CD14-positive monocyte (primary cell): ENCODE measurements at regions not wholly inside any gene's neighbourhood (a gene's known extent, or its start where the extent isn't known, plus 50 kb on each side); places are given as distances from the start of the nearest gene placed in this dataset.

ENCODE experiments used
- DNase-seq, 3 donors: peaks; one replicate each; pipeline ENCODE4 v3.0.0-alpha.2; 2011 to 2022
- H2AFZ ChIP-seq: 2 replicates; pipeline ENCODE4 v1.6.0; 2012; ENCODE audit warnings: mild to moderate bottlenecking, low read depth, low read length, inconsistent platforms; ENCODE audit not compliant: insufficient read depth, poor library complexity, severe bottlenecking
- H3K27ac ChIP-seq, 2 donors: 1 replicate in 1 of 2; 2 replicates in 1 of 2; pipeline ENCODE4 v1.5.1; 2012 to 2013; ENCODE audit warnings: low read length in 2 of 2, control low read depth in 1 of 2, inconsistent platforms in 1 of 2, low read depth in 1 of 2, mild to moderate bottlenecking in 1 of 2
- H3K27me3 ChIP-seq, 2 donors: one replicate each; pipeline versions ENCODE4 v1.6.0 to v1.6.1; 2011 to 2013; ENCODE audit warnings: low read length in 2 of 2; ENCODE audit not compliant: control insufficient read depth in 2 of 2, insufficient read depth in 2 of 2
- H3K36me3 ChIP-seq, 2 donors: replicated peaks in 1 of 2; 1 replicate in 1 of 2; 2 replicates in 1 of 2; pipeline versions ENCODE4 v1.5.1 to v1.6.1; 2012 to 2013; ENCODE audit warnings: low read length in 2 of 2, control low read depth in 1 of 2, inconsistent platforms in 1 of 2, mild to moderate bottlenecking in 1 of 2; ENCODE audit not compliant: insufficient read depth in 2 of 2, control insufficient read depth in 1 of 2
- H3K4me1 ChIP-seq, 2 donors: 1 replicate in 1 of 2; 2 replicates in 1 of 2; pipeline versions ENCODE4 v1.5.1 to v1.6.1; 2012 to 2013; ENCODE audit warnings: low read length in 2 of 2, control low read depth in 1 of 2, inconsistent platforms in 1 of 2, mild to moderate bottlenecking in 1 of 2, moderate library complexity in 1 of 2; ENCODE audit not compliant: insufficient read depth in 2 of 2, control insufficient read depth in 1 of 2
- H3K4me2 ChIP-seq: replicated peaks from 2 replicates; pipeline ENCODE3; 2012; ENCODE audit warnings: low read length, moderate library complexity, mild to moderate bottlenecking; ENCODE audit not compliant: poor library complexity, severe bottlenecking; ENCODE audit errors: extremely low read depth
- H3K4me3 ChIP-seq, 3 experiments: fragments of 200-600 bp in 1 of 3; sonication (generic) in 1 of 3; replicated peaks in 1 of 3; 1 replicate in 2 of 3; 2 replicates in 1 of 3; pipeline ENCODE4 v1.5.1; 2011 to 2013; ENCODE audit warnings: low read length in 3 of 3, mild to moderate bottlenecking in 3 of 3, control low read depth in 2 of 3, low read depth in 2 of 3, inconsistent platforms in 1 of 3, moderate library complexity in 1 of 3
- H3K79me2 ChIP-seq: 2 replicates; pipeline ENCODE4 v1.6.0; 2012; ENCODE audit warnings: mild to moderate bottlenecking, control low read depth, inconsistent platforms, low read length, moderate library complexity; ENCODE audit not compliant: insufficient read depth
- H3K9ac ChIP-seq: 2 replicates; pipeline ENCODE4 v1.6.0; 2017; ENCODE audit warnings: low read length, mild to moderate bottlenecking; ENCODE audit not compliant: insufficient read depth, poor library complexity, severe bottlenecking
- H3K9me3 ChIP-seq, 2 donors: replicated peaks in 1 of 2; 1 replicate in 1 of 2; 2 replicates in 1 of 2; pipeline versions ENCODE4 v1.5.1 to v1.6.1; 2012 to 2013; ENCODE audit warnings: low read length in 2 of 2, control low read depth in 1 of 2; ENCODE audit not compliant: control insufficient read depth in 1 of 2, insufficient read depth in 1 of 2
- H4K20me1 ChIP-seq: 2 replicates; pipeline ENCODE4 v1.6.0; 2012; ENCODE audit warnings: mild to moderate bottlenecking, low read length, control low read depth, moderate library complexity; ENCODE audit not compliant: insufficient read depth
- H3K27ac Mint-ChIP-seq, 7 donors: one replicate each; pipeline ENCODE4 v1.8.0; 2020; ENCODE audit warnings: mild to moderate bottlenecking in 7 of 7, mixed read lengths in 7 of 7, moderate library complexity in 6 of 7, inconsistent platforms in 2 of 7
- H3K27me3 Mint-ChIP-seq, 3 donors: one replicate each; pipeline ENCODE4 v1.8.0; 2021 to 2022; ENCODE audit warnings: low read depth in 3 of 3, mild to moderate bottlenecking in 3 of 3, mixed read lengths in 3 of 3, moderate library complexity in 3 of 3, inconsistent platforms in 1 of 3
- H3K36me3 Mint-ChIP-seq, 2 donors: one replicate each; pipeline ENCODE4 v1.8.0; 2020; ENCODE audit warnings: mixed read lengths in 2 of 2, inconsistent platforms in 1 of 2, mild to moderate bottlenecking in 1 of 2
- H3K4me1 Mint-ChIP-seq: one replicate; pipeline ENCODE4 v1.8.0; 2020; ENCODE audit warnings: mild to moderate bottlenecking, mixed read lengths
- H3K4me3 Mint-ChIP-seq, 2 donors: one replicate each; pipeline ENCODE4 v1.8.0; 2020; ENCODE audit warnings: mild to moderate bottlenecking in 2 of 2, mixed read lengths in 2 of 2, moderate library complexity in 1 of 2
- H3K9me3 Mint-ChIP-seq, 7 donors: one replicate each; pipeline ENCODE4 v1.8.0; 2020 to 2022; ENCODE audit warnings: mixed read lengths in 7 of 7, mild to moderate bottlenecking in 6 of 7, moderate library complexity in 6 of 7, inconsistent platforms in 2 of 7
- WGBS: methylation state at CpG from one replicate; pipeline ENCODE4 v1.1.5; 2013; ENCODE audit warnings: missing lambda C conversion rate; ENCODE audit not compliant: insufficient coverage; 5-methylcytosine and 5-hydroxymethylcytosine counted together
- intact Hi-C, 2 donors: fragments of 100-400 bp; cut with micrococcal nuclease; formaldehyde crosslinking; loops; one replicate each; pipeline versions ENCODE4 v1.15.0 to v1.15.1; 2023
- TF ChIP-seq, protein P1 (sequence below): fragments of 200-600 bp; IDR thresholded peaks from one replicate; pipeline ENCODE4 v1.8.0; 2022; ENCODE audit warnings: antibody characterized with exemption, mild to moderate bottlenecking

DNA sequence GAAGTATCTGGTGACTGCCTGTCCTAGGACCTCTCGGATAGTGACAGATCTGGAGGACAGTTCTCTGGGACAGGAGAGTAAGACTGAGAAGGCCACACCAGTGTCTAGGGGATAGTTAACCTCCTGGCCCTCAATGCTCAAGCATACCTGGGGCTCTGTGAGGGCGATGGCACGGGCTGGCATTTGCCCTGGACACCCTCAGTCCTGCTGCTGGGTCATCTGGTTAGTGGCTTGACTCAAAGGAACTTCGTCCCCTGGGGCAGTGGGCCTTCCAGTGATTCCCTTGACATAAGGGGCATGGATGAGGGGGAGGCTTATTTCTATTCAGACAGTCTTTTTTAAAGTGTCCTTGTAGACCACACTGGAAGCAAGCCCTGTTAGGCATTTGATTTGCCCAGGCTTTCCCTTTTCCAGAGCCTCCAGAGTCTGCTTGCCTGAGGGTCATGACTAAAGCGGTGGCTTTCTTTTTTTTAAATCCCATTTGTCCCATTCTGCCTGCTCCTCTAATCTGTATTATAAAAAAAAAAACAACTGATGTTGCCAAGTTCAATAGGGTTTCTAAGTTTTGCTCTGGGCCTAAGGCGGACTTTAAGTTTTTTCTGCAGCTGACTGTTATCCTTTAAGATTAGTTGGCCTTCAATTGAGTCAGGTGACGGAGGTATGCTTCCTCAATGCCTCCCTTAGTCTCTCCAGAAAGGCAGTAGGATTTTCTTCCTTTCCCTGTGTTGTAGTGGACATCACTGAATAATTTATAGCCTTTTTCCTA, 2083.5 kb upstream of the C9orf72 start:
- no peak for DNase-seq
- Histone ChIP-seq H3K36me3 (no peaks in the 10 kb centered on the region), H3K79me2 (no peaks in the 10 kb centered on the region), H3K4me3 (no peak overlapping the region), H3K4me1 (no peaks in the 10 kb centered on the region), H3K4me2 (no peak overlapping the region), H3K9me3 (peaks cover 0 to 5% of the 10 kb centered on the region in 2 donors), H4K20me1 (no peaks in the 10 kb centered on the region), H3K27ac (no peak overlapping the region), H2AFZ (no peak overlapping the region), H3K27me3 (no peaks in the 10 kb centered on the region), H3K9ac (no peak overlapping the region)
- 86% methylated on average over 5 of the region's 7 CpGs for WGBS
- TF ChIP-seq, protein P1, sequence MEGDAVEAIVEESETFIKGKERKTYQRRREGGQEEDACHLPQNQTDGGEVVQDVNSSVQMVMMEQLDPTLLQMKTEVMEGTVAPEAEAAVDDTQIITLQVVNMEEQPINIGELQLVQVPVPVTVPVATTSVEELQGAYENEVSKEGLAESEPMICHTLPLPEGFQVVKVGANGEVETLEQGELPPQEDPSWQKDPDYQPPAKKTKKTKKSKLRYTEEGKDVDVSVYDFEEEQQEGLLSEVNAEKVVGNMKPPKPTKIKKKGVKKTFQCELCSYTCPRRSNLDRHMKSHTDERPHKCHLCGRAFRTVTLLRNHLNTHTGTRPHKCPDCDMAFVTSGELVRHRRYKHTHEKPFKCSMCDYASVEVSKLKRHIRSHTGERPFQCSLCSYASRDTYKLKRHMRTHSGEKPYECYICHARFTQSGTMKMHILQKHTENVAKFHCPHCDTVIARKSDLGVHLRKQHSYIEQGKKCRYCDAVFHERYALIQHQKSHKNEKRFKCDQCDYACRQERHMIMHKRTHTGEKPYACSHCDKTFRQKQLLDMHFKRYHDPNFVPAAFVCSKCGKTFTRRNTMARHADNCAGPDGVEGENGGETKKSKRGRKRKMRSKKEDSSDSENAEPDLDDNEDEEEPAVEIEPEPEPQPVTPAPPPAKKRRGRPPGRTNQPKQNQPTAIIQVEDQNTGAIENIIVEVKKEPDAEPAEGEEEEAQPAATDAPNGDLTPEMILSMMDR, result no peak
- intact Hi-C loops, result no loop called here
- H3K9me3 Mint-ChIP-seq, result peaks cover 0 to 12% (median 5%) of the 10 kb centered on the region in 7 donors
- no peak overlapping the region for H3K27ac Mint-ChIP-seq
- peaks cover 0 to 2% (median 1%) of the 10 kb centered on the region in 3 donors for H3K27me3 Mint-ChIP-seq
- H3K4me1 Mint-ChIP-seq, result no peaks in the 10 kb centered on the region
- H3K36me3 Mint-ChIP-seq, result no peaks in the 10 kb centered on the region
- no peak overlapping the region for H3K4me3 Mint-ChIP-seq

DNA sequence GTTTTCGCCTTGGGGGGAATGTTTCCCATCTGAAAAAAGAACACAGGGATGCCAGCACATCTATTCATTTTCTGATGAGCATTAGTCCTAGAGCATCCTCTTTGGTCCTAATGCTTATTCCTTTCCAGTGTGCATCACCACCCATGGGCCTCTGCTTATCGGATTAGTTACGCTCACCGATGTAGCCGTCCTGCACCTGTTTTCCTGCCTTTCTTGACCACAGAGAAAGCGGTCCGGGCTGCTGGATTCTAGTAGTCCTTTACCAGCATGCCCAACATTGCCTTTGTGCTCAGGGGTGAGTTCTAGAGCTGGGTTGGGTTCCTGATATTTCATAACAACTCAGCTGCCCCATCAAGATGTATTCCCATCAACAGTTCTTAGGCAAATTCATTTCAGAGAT, 2084.5 kb upstream of the C9orf72 start:
- no peak for DNase-seq
- H3K79me2 ChIP-seq, result no peaks in the 10 kb centered on the region
- H3K27ac ChIP-seq, result no peak overlapping the region
- intact Hi-C loops, result no loop called here
- Mint-ChIP-seq H3K4me1 (no peaks in the 10 kb centered on the region), H3K27ac (no peak overlapping the region), H3K9me3 (peaks cover 0 to 12% (median 5%) of the 10 kb centered on the region in 7 donors), H3K27me3 (peaks cover 0 to 2% (median 1%) of the 10 kb centered on the region in 3 donors), H3K4me3 (no peak overlapping the region), H3K36me3 (no peaks in the 10 kb centered on the region)
- H3K9me3 ChIP-seq, result peaks cover 0 to 5% of the 10 kb centered on the region in 2 donors
- H3K4me2 ChIP-seq, result no peak overlapping the region
- no peaks in the 10 kb centered on the region for H3K27me3 ChIP-seq
- TF ChIP-seq, protein P1, result no peak
- WGBS, result no CpG with 5 or more reads among the region's 7 CpGs
- no peak overlapping the region for H3K4me3 ChIP-seq
- no peak overlapping the region for H3K9ac ChIP-seq
- H3K36me3 ChIP-seq, result no peaks in the 10 kb centered on the region
- H4K20me1 ChIP-seq, result no peaks in the 10 kb centered on the region
- H2AFZ ChIP-seq, result no peak overlapping the region
- no peaks in the 10 kb centered on the region for H3K4me1 ChIP-seq
